ENCODE measurements at regions not wholly inside any gene's neighbourhood (a gene's known extent, or its start where the extent isn't known, plus 50 kb on each side); places are given as distances from the start of the nearest gene placed in this dataset.

- Mint-ChIP-seq H3K36me3 (ENCODE audit: low read depth) (no peaks in the 10 kb centered on the region), H3K4me1 (peaks cover 7% of the 10 kb centered on the region), H3K27ac (no peak overlapping the region), H3K4me3 (no peak overlapping the region), H3K9me3 (no peaks in the 10 kb centered on the region), H3K27me3 (ENCODE audit: low read depth) (peaks cover 3% of the 10 kb centered on the region)
- TF ChIP-seq, protein P1, sequence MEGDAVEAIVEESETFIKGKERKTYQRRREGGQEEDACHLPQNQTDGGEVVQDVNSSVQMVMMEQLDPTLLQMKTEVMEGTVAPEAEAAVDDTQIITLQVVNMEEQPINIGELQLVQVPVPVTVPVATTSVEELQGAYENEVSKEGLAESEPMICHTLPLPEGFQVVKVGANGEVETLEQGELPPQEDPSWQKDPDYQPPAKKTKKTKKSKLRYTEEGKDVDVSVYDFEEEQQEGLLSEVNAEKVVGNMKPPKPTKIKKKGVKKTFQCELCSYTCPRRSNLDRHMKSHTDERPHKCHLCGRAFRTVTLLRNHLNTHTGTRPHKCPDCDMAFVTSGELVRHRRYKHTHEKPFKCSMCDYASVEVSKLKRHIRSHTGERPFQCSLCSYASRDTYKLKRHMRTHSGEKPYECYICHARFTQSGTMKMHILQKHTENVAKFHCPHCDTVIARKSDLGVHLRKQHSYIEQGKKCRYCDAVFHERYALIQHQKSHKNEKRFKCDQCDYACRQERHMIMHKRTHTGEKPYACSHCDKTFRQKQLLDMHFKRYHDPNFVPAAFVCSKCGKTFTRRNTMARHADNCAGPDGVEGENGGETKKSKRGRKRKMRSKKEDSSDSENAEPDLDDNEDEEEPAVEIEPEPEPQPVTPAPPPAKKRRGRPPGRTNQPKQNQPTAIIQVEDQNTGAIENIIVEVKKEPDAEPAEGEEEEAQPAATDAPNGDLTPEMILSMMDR (IDR thresholded peaks at IDR 0.05; ENCODE audit: unreplicated experiment in 3 of 3): no peak
Measured at GRCh38 chr9:12921621-12922020, 146.8 kb downstream of the LURAP1L start.

GRCh38 chr9:12922224-12922866 is 147.5 kb downstream of the LURAP1L start:
- no peak overlapping the region for H3K4me3 Mint-ChIP-seq
- TF ChIP-seq, protein P1 (IDR thresholded peaks at IDR 0.05; ENCODE audit: unreplicated experiment in 3 of 3): no peak
- H3K27ac Mint-ChIP-seq: no peak overlapping the region
- peaks cover 3% of the 10 kb centered on the region for H3K27me3 Mint-ChIP-seq (ENCODE audit: low read depth)
- H3K4me1 Mint-ChIP-seq: peaks cover 7% of the 10 kb centered on the region
- H3K36me3 Mint-ChIP-seq (ENCODE audit: low read depth): no peaks in the 10 kb centered on the region
- no peaks in the 10 kb centered on the region for H3K9me3 Mint-ChIP-seq

- H3K9me3 Mint-ChIP-seq: no peaks in the 10 kb centered on the region
- peaks cover 3% of the 10 kb centered on the region for H3K27me3 Mint-ChIP-seq (ENCODE audit: low read depth)
Measured at GRCh38 chr9:12923468-12924009, 148.7 kb downstream of the LURAP1L start.

DNA sequence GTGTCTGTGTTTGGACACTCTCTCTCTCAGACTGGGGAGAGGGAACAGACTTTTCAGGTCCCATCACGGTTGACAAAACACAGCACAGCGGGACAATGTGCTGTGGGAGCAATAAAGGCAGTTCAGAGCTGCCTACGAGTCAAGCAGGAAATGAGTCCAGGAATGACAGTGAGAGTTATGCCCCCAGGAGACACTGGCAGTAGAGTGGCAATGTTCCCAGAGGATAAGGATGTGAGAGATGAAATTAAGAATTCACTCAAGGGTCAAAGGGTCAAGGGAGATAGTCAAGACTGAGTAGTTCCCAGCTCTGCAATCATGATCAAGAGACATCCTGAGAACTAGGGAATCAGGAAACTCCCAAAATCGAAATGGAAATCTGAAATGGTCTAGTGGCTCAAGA is 156.1 kb downstream of the LURAP1L start:
- H3K4me1 Mint-ChIP-seq: no peaks in the 10 kb centered on the region
- no peaks in the 10 kb centered on the region for H3K9me3 Mint-ChIP-seq
- H3K27me3 Mint-ChIP-seq (ENCODE audit: low read depth): no peaks in the 10 kb centered on the region
- TF ChIP-seq, protein P1 (IDR thresholded peaks at IDR 0.05; ENCODE audit: unreplicated experiment in 3 of 3): no peak
- no peak overlapping the region for H3K27ac Mint-ChIP-seq
- no peaks in the 10 kb centered on the region for H3K36me3 Mint-ChIP-seq (ENCODE audit: low read depth)
- H3K4me3 Mint-ChIP-seq: no peak overlapping the region

More at GRCh38 chr9:12923468-12924009, 148.7 kb downstream of the LURAP1L start:
- H3K4me1 Mint-ChIP-seq: peaks cover 7% of the 10 kb centered on the region
- H3K27ac Mint-ChIP-seq: no peak overlapping the region
- TF ChIP-seq, protein P1 (IDR thresholded peaks at IDR 0.05; ENCODE audit: unreplicated experiment in 3 of 3): no peak
- H3K4me3 Mint-ChIP-seq: no peak overlapping the region
- H3K36me3 Mint-ChIP-seq (ENCODE audit: low read depth): no peaks in the 10 kb centered on the region

DNA sequence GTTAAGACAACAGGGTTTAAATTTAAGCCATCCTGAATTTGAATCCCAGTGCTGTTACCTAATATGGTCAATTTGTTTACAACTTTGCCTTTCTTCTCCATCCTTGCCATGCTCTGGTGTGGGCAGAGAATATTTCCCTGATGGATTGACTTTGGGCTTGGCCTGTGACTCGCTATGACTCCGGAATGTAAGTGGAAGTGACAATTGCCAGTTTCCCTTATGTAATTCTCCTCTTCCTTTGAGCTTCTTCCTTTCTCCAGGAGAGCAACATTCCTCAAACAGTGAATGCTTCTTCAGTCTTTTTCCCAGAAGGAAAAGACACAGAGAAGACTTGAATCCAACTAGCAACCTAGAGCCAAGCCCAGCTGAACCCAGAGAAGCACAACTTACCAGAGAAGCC is 159.1 kb downstream of the LURAP1L start:
- H3K27ac Mint-ChIP-seq: peak overlapping the region in 1 of 3 experiments; percentile 7
- H3K4me1 Mint-ChIP-seq: no peaks in the 10 kb centered on the region
- no peak overlapping the region for H3K4me3 Mint-ChIP-seq
- H3K9me3 Mint-ChIP-seq: no peaks in the 10 kb centered on the region
- no peaks in the 10 kb centered on the region for H3K36me3 Mint-ChIP-seq (ENCODE audit: low read depth)
- TF ChIP-seq, protein P1 (IDR thresholded peaks at IDR 0.05; ENCODE audit: unreplicated experiment in 3 of 3): no peak
- H3K27me3 Mint-ChIP-seq (ENCODE audit: low read depth): no peaks in the 10 kb centered on the region

Data from nephron (organoid).